Adrenal gland (tissue), 9 donors: ENCODE measurements at regions not wholly inside any gene's neighbourhood (a gene's known extent, or its start where the extent isn't known, plus 50 kb on each side); places are given as distances from the start of the nearest gene placed in this dataset.

Source experiments
- DNase-seq, 7 donors: peaks; one replicate each; pipeline ENCODE4 v3.0.0-alpha.2; 2019 to 2020
- H3K27ac ChIP-seq, 5 donors: fragments of 200-600 bp; sonication (generic) in 4 of 5; 1 replicate in 3 of 5; 2 replicates in 2 of 5; pipeline versions ENCODE4 v1.5.1 to v1.8.0; 2016 to 2020; ENCODE audit warnings: mild to moderate bottlenecking in 1 of 5
- H3K27me3 ChIP-seq: fragments of 200-600 bp; 2 replicates; pipeline ENCODE4 v1.8.0; 2021
- H3K36me3 ChIP-seq, 2 donors: fragments of 200-600 bp; replicated peaks in 1 of 2; 1 replicate in 1 of 2; 2 replicates in 1 of 2; pipeline versions ENCODE4 v1.5.1 to v1.8.0; 2018 to 2022
- H3K4me1 ChIP-seq, 2 donors: fragments of 200-600 bp; replicated peaks in 1 of 2; 1 replicate in 1 of 2; 2 replicates in 1 of 2; pipeline versions ENCODE4 v1.5.1 to v1.8.0; 2018 to 2021
- H3K4me3 ChIP-seq, 4 donors: fragments of 200-600 bp; sonication (generic) in 3 of 4; one replicate each; pipeline ENCODE4 v1.5.1; 2016 to 2018
- H3K9me3 ChIP-seq, 3 donors: fragments of 200-600 bp; sonication (generic) in 1 of 3; replicated peaks in 1 of 3; 1 replicate in 2 of 3; 2 replicates in 1 of 3; pipeline versions ENCODE4 v1.5.1 to v1.8.0; 2016 to 2021
- POLR2A ChIP-seq, 2 donors: fragments of 450-650 bp; IDR thresholded peaks; one replicate each; pipeline ENCODE4 v1.6.1; 2017; ENCODE audit warnings: antibody characterized with exemption in 2 of 2, mild to moderate bottlenecking in 2 of 2, moderate library complexity in 1 of 2
- WGBS, 4 donors: extraction: QIAGEN DNeasy Blood & Tissue Kit in 2 of 4; methylation state at CpG; one replicate each; pipeline versions ENCODE4 v1.1.5 to v1.1.7; 2013 to 2017; 5-methylcytosine and 5-hydroxymethylcytosine counted together
- intact Hi-C, 2 donors: fragments of 100-400 bp; cut with DNase I; formaldehyde crosslinking; loops; one replicate each; pipeline versions ENCODE4 v1.14.1 to v1.15.0; 2022 to 2023
- TF ChIP-seq, protein P1 (sequence below), 6 experiments: fragments of 450-650 bp in 4 of 6; fragments of 200-600 bp in 2 of 6; sonication (generic) in 1 of 6; IDR thresholded peaks; 1 replicate in 5 of 6; 2 replicates in 1 of 6; pipeline versions ENCODE4 v1.5.1 to v1.8.0; 2016 to 2021; ENCODE audit warnings: antibody characterized with exemption in 6 of 6, mild to moderate bottlenecking in 2 of 6, moderate library complexity in 1 of 6
- donor health status: healthy with polysubstance abuse.
- donor health status: Bipolar disorder and iron deficiency.
- donor health status: DM: yes; HTN: yes; CAD: no.
- donor health status: DM: no; HTN: no; CAD: no.
- donor health status: DM: no; HTN: no; CAD: no.

DNA sequence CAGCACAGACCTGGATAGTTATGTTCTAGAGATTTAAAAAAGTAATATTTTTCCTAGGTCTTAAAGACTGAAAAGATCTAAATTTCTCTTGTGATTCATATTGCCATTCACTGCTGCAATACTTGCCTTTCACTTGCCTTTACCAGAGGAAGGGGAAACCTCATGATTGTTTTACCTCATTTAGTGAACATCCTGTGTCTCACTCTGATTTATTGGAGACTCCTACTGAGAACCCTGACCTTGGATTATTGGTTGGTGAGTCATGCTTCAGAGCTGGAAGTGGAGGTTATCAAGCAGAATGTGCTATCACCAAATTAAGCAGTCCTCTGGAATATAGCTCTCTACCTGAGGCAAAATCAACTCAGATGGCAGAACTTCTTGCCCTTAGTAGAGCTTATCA lies 500.5 kb downstream of the TSN start:
- no peak for TF ChIP-seq POLR2A (IDR thresholded peaks at IDR 0.05)
- TF ChIP-seq, protein P1, sequence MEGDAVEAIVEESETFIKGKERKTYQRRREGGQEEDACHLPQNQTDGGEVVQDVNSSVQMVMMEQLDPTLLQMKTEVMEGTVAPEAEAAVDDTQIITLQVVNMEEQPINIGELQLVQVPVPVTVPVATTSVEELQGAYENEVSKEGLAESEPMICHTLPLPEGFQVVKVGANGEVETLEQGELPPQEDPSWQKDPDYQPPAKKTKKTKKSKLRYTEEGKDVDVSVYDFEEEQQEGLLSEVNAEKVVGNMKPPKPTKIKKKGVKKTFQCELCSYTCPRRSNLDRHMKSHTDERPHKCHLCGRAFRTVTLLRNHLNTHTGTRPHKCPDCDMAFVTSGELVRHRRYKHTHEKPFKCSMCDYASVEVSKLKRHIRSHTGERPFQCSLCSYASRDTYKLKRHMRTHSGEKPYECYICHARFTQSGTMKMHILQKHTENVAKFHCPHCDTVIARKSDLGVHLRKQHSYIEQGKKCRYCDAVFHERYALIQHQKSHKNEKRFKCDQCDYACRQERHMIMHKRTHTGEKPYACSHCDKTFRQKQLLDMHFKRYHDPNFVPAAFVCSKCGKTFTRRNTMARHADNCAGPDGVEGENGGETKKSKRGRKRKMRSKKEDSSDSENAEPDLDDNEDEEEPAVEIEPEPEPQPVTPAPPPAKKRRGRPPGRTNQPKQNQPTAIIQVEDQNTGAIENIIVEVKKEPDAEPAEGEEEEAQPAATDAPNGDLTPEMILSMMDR (IDR thresholded peaks at IDR 0.05) = no peak
- no peaks in the 10 kb centered on the region for H3K36me3 ChIP-seq
- H3K27me3 ChIP-seq = no peaks in the 10 kb centered on the region
- no peaks in the 10 kb centered on the region for H3K4me1 ChIP-seq
- DNase-seq = no peak
- no peaks in the 10 kb centered on the region for H3K9me3 ChIP-seq
- intact Hi-C loops = no loop called here
- H3K27ac ChIP-seq = no peak overlapping the region
- H3K4me3 ChIP-seq = no peak overlapping the region

DNA sequence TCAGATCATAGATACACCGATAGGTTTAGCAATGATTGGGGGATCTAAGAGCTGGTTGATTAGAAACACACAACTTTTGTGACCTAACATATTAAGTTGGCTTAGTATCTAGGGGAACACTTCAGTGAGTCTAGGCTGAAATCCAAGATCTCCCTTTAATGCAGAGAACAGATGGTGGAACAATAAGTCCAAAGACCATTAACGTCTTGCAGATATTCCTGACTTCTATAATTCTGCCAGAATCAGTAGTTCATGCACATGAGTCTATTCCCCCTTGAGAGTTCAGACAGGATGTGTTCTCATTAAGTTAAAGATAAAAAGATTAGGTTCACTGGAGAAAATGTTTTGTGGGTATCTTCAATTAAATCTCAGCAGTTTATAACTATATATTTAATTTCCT lies 506.5 kb downstream of the TSN start:
- no peaks in the 10 kb centered on the region for H3K27me3 ChIP-seq
- H3K4me1 ChIP-seq = no peaks in the 10 kb centered on the region
- TF ChIP-seq POLR2A (IDR thresholded peaks at IDR 0.05) = no peak
- TF ChIP-seq, protein P1 (IDR thresholded peaks at IDR 0.05) = no peak
- no peak for DNase-seq
- no peak overlapping the region for H3K4me3 ChIP-seq
- WGBS, 4 donors = 56 to 71% (median 64%) methylated on average over 2 of the region's 2 CpGs
- no peaks in the 10 kb centered on the region for H3K36me3 ChIP-seq
- no peaks in the 10 kb centered on the region for H3K9me3 ChIP-seq
- intact Hi-C loops = no loop called here
- no peak overlapping the region for H3K27ac ChIP-seq

DNA sequence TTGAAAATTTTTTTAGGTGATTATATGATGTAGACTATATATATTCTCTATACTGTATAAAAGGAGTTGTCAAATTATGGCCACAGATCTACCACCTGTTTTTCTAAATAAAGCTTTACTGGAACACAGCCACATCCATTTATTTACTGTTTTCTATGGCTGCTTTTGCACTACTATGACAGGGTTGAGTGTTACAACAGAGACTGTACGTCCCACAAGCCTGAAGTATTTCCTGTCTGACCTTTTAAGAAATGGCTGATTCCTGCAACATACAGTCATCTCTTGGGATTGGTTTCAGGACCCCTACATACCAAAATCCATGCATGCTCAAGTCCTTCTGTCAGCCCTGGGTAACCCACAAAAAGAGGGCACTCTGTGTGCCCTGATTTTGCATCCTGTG lies 508.3 kb downstream of the TSN start:
- H3K27ac ChIP-seq = no peak overlapping the region
- no peak overlapping the region for H3K4me3 ChIP-seq
- WGBS, 4 donors = 17 to 35% (median 28%) methylated on average over 1 of the region's 1 CpG
- intact Hi-C loops = no loop called here
- no peaks in the 10 kb centered on the region for H3K36me3 ChIP-seq
- TF ChIP-seq POLR2A (IDR thresholded peaks at IDR 0.05) = no peak
- TF ChIP-seq, protein P1 (IDR thresholded peaks at IDR 0.05) = no peak
- no peaks in the 10 kb centered on the region for H3K27me3 ChIP-seq
- H3K9me3 ChIP-seq = no peaks in the 10 kb centered on the region
- DNase-seq = no peak
- no peaks in the 10 kb centered on the region for H3K4me1 ChIP-seq

GRCh38 chr2:122266636-122267035 lies 511.2 kb downstream of the TSN start:
- TF ChIP-seq, protein P1 (IDR thresholded peaks at IDR 0.05) = no peak
- TF ChIP-seq POLR2A (IDR thresholded peaks at IDR 0.05) = no peak
- intact Hi-C loops = no loop called here
- WGBS, 4 donors = 19 to 40% (median 28%) methylated on average over 1 of the region's 1 CpG
- Histone ChIP-seq H3K27me3 (no peaks in the 10 kb centered on the region), H3K4me1 (no peaks in the 10 kb centered on the region), H3K36me3 (no peaks in the 10 kb centered on the region), H3K9me3 (no peaks in the 10 kb centered on the region), H3K4me3 (no peak overlapping the region), H3K27ac (no peak overlapping the region)
- DNase-seq = no peak
